Hepatocyte (in vitro differentiated cells): ENCODE measurements at regions not wholly inside any gene's neighbourhood (a gene's known extent, or its start where the extent isn't known, plus 50 kb on each side); places are given as distances from the start of the nearest gene placed in this dataset.

ENCODE experiments used
- EZH2 ChIP-seq: fragments of 200-600 bp; sonication (generic); IDR thresholded peaks from 2 replicates; pipeline ENCODE4 v1.6.1; 2016; ENCODE audit warnings: antibody characterized with exemption, mild to moderate bottlenecking, borderline replicate concordance
- EZH2phosphoT487 ChIP-seq: fragments of 200-600 bp; sonication (generic); IDR thresholded peaks from one replicate; pipeline ENCODE4 v1.6.1; 2018; ENCODE audit warnings: antibody characterized with exemption, mild to moderate bottlenecking, low read depth, moderate library complexity; ENCODE audit not compliant: unreplicated experiment, severe bottlenecking
- TF ChIP-seq, protein P1 (sequence below): fragments of 200-600 bp; sonication (generic); IDR thresholded peaks from 2 replicates; pipeline ENCODE4 v1.5.1; 2016; ENCODE audit warnings: antibody characterized with exemption, mild to moderate bottlenecking; ENCODE audit not compliant: poor library complexity

DNA sequence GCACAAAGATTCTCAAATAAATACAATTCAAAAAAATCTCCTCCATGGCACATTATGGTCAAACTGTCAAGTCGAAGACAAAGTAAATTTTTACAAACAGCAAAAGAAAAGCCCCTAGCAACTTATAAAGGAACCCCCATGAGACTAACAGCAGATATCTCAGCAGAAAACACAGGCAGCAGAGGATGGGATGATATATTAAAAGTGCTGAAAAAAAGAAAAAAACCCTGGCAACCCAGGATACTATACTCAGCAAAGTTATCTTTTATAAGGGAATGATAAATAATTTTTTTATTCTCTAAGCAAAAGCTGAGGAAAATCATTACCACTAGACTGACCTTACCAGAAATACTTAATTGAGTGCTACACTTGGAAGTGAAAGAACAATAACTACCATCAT, 326.4 kb downstream of the CYRIA start:
- TF ChIP-seq, protein P1, sequence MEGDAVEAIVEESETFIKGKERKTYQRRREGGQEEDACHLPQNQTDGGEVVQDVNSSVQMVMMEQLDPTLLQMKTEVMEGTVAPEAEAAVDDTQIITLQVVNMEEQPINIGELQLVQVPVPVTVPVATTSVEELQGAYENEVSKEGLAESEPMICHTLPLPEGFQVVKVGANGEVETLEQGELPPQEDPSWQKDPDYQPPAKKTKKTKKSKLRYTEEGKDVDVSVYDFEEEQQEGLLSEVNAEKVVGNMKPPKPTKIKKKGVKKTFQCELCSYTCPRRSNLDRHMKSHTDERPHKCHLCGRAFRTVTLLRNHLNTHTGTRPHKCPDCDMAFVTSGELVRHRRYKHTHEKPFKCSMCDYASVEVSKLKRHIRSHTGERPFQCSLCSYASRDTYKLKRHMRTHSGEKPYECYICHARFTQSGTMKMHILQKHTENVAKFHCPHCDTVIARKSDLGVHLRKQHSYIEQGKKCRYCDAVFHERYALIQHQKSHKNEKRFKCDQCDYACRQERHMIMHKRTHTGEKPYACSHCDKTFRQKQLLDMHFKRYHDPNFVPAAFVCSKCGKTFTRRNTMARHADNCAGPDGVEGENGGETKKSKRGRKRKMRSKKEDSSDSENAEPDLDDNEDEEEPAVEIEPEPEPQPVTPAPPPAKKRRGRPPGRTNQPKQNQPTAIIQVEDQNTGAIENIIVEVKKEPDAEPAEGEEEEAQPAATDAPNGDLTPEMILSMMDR, result no peak
- TF ChIP-seq EZH2, result no peak
- TF ChIP-seq EZH2phosphoT487, result no peak
